ENCODE measurements at regions not wholly inside any gene's neighbourhood (a gene's known extent, or its start where the extent isn't known, plus 50 kb on each side); places are given as distances from the start of the nearest gene placed in this dataset.
"Not testable (repeated sequence)": the region's sequence is repeated elsewhere in the genome, so short reads cannot be mapped to it uniquely, and the experiment has no call there.

DNA sequence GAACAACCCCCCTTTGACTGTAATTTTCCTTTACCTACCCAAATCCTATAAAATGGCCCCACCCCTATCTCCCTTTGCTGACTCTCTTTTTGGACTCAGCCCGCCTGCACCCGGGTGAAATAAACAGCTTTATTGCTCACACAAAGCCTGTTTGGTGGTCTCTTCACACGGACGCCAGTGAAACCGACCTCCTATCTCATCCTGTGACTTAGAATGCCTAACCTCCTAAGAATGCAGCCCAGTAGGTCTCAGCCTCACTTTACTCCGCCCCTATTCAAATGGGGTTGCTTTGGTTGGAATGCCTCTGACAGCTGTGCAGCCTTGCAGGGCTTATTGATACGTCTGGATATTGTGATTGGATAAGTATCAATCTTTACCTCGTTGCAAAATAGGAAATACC is 243.8 kb upstream of the PROK2 start:
- TF ChIP-seq, protein P1, sequence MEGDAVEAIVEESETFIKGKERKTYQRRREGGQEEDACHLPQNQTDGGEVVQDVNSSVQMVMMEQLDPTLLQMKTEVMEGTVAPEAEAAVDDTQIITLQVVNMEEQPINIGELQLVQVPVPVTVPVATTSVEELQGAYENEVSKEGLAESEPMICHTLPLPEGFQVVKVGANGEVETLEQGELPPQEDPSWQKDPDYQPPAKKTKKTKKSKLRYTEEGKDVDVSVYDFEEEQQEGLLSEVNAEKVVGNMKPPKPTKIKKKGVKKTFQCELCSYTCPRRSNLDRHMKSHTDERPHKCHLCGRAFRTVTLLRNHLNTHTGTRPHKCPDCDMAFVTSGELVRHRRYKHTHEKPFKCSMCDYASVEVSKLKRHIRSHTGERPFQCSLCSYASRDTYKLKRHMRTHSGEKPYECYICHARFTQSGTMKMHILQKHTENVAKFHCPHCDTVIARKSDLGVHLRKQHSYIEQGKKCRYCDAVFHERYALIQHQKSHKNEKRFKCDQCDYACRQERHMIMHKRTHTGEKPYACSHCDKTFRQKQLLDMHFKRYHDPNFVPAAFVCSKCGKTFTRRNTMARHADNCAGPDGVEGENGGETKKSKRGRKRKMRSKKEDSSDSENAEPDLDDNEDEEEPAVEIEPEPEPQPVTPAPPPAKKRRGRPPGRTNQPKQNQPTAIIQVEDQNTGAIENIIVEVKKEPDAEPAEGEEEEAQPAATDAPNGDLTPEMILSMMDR (IDR thresholded peaks at IDR 0.05), result not testable (repeated sequence)
- TF ChIP-seq EZH2phosphoT487, EZH2 (IDR thresholded peaks at IDR 0.05): not testable (repeated sequence)
